GM18498 (cell line): ENCODE measurements at regions not wholly inside any gene's neighbourhood (a gene's known extent, or its start where the extent isn't known, plus 50 kb on each side); places are given as distances from the start of the nearest gene placed in this dataset.
"Not testable (repeated sequence)": the region's sequence is repeated elsewhere in the genome, so short reads cannot be mapped to it uniquely, and the experiment has no call there.

ENCODE experiments used
- ATAC-seq: cut with Tn5 transposase; IDR thresholded peaks from one replicate; pipeline ENCODE4 v1.9.1; 2021; ENCODE audit warnings: mild to moderate bottlenecking, moderate library complexity; ENCODE audit not compliant: unreplicated experiment

GRCh38 chr9:39018107-39018506, 269.9 kb downstream of the CNTNAP3 start:
- not testable (repeated sequence) for ATAC-seq

DNA sequence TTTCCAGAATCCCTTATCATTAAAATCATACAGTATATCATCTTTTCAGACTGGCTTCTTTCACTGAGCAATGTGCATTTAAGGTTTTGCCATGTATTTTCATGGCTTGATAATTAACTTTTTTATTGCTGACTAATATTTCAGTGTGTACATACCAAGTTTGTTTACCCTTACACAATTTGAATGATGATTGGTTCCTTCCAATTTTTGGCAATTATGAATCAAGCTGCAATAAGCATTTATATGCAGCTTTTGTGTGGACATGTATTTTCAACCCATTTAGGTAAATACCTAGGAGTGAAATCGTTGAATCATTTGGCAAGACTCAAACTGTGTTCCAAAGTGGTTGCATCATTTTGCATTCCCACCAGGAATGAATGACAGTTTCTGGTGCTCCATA, 272.8 kb downstream of the CNTNAP3 start:
- not testable (repeated sequence) for ATAC-seq

- not testable (repeated sequence) for ATAC-seq
Observed at GRCh38 chr9:39014805-39015123, 273.2 kb downstream of the CNTNAP3 start.

GRCh38 chr9:39014096-39014804, 273.7 kb downstream of the CNTNAP3 start:
- not testable (repeated sequence) for ATAC-seq

DNA sequence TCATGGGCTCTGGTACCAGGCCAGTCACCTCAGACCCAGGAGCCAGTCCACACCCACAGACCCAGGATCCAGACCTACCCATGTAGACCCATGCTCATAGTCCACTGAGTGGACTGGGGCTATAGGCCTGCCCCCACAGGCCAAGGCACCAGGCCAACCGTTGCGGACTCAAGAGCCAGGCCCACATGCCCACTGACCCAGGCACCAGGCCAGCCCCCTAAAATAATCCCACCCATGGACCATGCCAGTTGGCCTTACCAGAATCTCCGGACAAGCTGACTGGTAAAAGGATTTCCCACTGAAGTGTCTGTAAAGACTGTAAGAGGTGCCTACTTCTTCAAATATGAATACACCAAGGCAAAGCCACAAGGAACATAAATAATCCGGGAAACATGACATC, 278.2 kb downstream of the CNTNAP3 start:
- ATAC-seq, result not testable (repeated sequence)

- ATAC-seq, result not testable (repeated sequence)
Observed at GRCh38 chr9:39009343-39009742, 278.6 kb downstream of the CNTNAP3 start.

- not testable (repeated sequence) for ATAC-seq
Observed at GRCh38 chr9:39008907-39009306, 279.1 kb downstream of the CNTNAP3 start.

DNA sequence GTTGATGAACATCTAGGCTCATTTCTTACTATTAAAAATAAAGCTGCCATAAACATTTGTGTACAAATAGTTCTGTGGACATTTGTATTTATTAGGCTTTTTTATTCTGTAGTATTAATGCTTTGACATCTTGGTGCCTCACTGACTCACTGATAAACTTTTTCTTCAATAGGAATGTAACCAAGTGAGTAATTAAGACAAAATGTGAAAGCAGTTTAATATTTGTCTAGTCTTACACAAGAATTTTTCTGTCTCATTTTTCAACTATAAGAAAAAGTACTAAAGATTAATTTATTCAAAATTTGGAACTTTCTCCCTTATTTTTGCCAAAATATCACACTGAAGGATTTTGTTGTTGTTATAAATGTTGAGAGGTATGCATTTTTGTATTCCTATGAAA, 282.2 kb downstream of the CNTNAP3 start:
- ATAC-seq, result not testable (repeated sequence)

DNA sequence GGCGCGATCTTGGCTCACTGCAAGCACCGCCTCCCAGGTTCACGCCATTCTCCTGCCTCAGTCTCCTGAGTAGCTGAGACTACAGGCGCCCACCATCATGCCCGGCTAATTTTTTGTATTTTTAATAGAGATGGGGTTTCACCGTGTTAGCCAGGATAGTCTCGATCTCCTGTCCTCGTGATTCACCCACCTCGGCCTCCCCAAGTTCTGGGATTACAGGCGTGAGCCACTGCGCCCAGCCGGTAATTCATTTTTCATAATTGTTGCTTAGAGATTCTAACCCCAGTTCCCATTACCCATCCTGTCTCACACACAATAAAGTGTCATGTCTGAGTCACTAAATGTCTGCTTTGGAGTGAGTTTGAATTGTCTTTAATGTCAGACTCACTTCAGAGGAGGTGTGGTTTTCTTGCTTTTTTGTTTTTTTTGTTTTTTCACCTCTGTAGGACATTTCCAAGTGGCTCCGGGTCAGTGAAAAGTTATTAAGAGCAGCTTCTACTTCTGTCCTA, 281.2 kb upstream of the FAM240B start:
- not testable (repeated sequence) for ATAC-seq

DNA sequence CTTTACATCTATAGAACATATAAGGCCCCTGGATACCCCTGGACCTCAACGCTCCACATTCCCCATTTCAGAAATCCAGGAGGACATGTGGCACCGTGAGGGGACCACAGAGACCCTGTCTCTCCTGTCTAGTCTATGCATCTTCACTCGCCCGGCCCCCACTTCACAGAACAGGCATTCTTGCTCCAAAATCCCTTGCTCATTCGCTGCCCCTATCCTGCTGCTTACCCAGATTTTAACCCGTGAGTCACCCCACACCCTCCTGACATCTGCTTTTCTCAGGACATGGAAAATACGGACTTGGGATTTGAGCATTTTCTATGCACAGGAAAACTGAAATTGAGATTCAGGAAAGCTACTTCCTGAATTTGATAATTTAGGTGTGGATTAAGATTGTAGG, 279.3 kb upstream of the FAM240B start:
- ATAC-seq, result not testable (repeated sequence)

- ATAC-seq, result not testable (repeated sequence)
Observed at GRCh38 chr9:38993690-38994089, 273.8 kb upstream of the FAM240B start.

GRCh38 chr9:38993156-38993555, 273.2 kb upstream of the FAM240B start:
- ATAC-seq, result not testable (repeated sequence)

DNA sequence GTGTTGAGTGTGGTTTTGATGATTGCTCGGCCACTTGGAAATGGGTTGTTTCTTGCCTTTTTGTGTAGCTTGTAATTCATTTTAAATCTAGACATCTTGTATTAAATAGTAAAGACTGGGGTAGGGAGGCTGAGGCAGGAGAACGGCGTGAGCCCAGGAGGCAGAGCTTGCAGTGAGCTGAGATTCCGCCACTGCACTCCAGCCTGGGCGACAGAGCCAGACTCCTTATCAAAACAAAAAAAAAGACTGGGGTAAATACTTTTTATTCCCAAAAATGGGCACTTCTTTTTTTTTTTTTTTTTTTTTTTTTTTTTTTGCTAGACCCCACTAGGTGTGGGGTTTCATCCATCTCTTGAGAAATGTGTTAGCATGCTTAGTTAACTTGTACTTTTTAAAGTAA, 258.8 kb upstream of the FAM240B start:
- ATAC-seq, result not testable (repeated sequence)

GRCh38 chr9:38969480-38969879, 249.5 kb upstream of the FAM240B start:
- not testable (repeated sequence) for ATAC-seq

DNA sequence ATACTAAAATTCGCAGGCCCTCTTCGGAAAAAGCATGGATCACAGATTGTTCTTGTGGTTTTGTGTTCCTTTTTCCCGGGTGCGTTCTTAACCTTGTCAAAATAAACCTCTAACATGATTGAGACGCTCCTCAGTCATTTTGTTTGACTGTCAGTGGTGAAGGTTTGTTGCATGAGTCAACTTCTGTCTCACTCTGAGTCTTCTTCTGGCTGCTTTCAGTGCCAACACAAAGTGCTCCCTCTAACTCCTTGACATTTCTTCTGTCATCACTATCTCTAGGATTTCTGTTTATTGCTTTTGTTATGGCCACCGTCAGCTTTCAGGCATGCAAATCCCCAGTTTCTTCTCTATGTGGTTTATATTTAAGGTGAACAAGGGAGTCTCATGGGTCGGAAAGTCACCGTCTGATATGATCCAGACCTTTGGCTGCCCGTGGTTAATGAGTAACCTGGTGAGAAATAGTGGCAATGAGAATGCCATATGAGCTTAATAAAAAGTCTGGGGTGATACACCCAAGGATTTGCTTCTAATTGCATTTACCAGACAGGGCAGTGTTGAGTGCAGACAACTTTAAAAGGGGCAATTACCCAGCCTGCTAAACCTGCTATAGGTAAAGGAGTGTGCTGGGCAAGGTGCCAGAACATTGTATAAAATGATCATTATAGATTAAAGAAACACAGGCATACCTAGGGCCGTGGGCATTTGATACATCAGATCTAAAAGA, 248.9 kb upstream of the FAM240B start:
- ATAC-seq, result not testable (repeated sequence)

DNA sequence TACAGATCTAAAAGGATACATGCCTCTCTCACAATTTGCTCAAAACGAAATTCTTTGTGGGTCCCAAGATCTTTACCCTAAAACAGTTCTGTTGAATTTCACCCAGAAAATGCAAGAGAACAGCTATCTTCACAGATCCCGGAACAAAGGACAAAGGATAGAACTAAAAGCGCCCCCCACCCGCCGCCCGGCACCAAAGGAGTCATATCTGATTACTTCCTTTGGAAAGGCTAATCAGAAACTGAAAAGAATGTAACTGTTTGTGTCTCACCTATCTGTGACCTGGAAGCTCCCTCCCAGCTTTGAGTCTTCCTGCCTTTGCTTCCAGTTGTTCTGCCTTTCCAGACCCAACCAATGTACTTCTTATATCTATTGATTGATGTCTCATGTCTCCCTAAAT, 247.9 kb upstream of the FAM240B start:
- not testable (repeated sequence) for ATAC-seq

- ATAC-seq, result not testable (repeated sequence)
Observed at GRCh38 chr9:38967285-38967684, 247.4 kb upstream of the FAM240B start.

GRCh38 chr9:38959812-38960211, 239.9 kb upstream of the FAM240B start:
- ATAC-seq, result not testable (repeated sequence)

DNA sequence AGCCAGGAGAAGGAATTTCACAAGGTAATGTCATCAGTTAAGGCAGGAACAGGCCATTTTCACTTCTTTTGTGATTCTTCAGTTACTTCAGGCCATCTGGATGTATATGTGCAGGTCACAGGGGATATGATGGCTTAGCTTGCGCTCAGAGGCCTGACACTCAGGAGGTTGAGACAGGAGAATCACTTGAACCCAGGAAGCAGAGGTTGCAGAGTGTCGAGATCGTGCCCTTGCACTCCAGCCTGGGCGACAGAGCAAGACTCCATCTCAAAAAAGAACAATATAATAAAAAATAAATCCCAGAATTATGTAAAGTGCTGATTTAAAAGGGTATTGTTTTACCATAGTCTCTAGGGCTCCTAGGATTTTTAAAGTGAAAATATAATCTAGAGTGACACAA, 235.9 kb upstream of the FAM240B start:
- not testable (repeated sequence) for ATAC-seq

- ATAC-seq, result not testable (repeated sequence)
Observed at GRCh38 chr9:38952715-38953341, 232.9 kb upstream of the FAM240B start.

DNA sequence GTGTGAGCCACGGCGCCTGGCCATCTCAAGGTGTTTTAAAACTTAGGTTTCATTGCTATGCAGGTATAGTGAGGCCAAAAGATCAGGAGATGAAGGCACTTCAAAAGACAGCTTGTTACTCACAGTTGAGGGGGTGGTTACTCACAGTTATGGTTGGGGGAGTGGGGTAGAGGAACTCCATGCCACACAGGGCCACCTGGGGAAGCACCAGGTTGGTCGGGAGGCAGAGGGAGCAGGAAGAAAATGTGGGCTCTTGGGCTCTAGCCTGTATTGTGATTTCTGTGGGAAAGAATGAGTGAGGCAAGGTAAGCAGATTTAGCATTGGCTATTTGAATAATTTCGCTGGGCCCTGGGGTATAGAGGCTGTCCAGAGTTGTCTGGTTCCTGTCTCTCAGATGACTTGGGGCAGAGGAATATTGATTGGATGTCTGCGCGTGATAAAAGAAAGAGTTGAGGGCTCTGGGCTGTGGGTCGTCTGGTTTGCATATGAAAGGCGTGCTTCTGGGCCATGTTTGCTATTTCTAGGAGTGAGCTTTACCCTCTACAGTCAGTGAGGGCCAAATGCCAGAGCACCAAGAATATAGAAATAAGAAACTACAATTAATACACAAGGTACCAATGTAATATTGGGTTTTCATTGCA, 226.1 kb upstream of the FAM240B start:
- not testable (repeated sequence) for ATAC-seq
